ENCODE measurements at regions not wholly inside any gene's neighbourhood (a gene's known extent, or its start where the extent isn't known, plus 50 kb on each side); places are given as distances from the start of the nearest gene placed in this dataset.

DNA sequence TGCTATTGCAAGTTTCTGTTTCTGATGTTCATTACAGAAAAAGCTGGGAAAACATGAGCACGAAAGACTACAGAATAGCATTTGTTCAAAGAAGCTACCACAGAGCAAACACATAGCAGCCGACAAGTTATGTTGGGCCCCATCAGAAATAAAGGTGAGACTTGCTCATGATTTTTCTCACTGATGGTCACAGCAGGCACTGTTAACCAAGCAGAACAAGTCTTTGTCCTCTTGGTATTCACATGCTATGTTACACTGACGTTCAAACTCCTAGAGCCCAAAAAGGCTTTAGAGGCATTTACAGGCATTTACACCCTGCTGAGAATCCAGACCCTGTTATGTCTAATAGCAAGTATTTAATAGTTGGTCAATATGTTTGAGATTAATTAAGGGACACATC lies 235.0 kb upstream of the HNMT start:
- intact Hi-C loops (cut with DNase I): no loop called here
- ATAC-seq (no peak), DNase-seq (no peak)

DNA sequence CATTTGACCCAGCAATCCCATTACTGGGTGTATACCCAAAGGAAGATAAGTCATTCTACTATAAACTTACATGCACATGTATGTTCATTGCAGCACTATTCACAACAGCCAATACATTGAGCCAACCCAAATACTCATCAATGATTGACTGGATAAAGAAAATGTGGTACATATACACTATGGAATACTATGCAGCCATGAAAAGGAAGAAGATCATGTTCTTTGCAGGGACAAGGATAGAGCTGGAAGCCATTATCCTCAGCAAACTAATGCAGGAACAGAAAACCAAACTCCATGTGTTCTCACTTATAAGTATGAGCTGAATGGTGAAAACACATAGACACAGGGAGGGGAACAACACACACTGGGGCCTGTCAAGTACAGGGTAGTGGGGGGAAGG lies 226.7 kb upstream of the HNMT start:
- DNase-seq (no peak), ATAC-seq (no peak)
- intact Hi-C loops (cut with DNase I): no loop called here

DNA sequence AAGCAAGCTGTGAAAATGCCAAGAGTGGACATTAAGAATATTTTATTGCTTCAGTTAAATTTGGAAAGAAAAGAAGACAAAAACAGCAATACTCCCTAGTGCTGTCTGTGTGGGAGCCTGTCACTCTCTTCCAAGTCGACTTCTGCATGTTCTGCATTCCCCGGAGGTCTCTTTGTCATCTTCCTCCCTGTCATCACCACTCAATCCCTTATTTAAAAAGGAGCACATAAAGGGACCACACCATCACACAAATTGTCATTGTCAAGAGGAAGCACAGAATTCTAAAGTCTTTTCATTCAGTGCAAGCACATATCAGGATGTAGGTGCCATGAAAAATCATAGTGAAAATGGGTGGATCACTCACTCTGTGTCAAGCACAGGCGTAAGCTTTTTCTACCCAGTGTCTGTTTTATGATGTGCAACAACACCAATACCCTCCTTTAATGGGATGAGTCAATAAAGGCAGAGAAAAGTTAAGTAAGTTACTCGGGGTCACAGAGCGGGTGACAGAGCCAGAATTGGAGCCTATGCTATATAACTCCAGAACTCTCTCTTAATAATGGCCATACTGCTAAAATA lies 222.4 kb upstream of the HNMT start:
- intact Hi-C loops (cut with DNase I): no loop called here
- ATAC-seq (no peak), DNase-seq (no peak)

DNA sequence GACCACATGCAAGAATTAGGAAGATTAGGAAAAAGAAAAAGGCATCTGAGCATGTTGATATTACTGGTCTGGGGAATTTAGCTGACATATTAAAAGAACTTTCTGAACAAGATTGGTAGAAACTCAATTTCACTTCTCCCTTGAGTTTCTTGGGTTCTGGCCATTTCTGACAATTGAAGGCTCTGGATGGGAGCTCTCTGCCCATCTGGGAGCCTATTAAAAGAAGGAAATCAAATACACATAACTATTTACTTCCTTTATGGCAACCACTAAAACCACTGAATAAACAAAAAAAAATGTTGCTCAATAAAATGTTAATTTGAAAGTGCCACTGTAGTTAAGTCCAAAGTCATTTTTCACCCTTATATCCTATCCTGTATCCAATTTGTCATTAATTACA lies 216.8 kb upstream of the HNMT start:
- ATAC-seq (no peak), DNase-seq (no peak)
- intact Hi-C loops (cut with DNase I): no loop called here

DNA sequence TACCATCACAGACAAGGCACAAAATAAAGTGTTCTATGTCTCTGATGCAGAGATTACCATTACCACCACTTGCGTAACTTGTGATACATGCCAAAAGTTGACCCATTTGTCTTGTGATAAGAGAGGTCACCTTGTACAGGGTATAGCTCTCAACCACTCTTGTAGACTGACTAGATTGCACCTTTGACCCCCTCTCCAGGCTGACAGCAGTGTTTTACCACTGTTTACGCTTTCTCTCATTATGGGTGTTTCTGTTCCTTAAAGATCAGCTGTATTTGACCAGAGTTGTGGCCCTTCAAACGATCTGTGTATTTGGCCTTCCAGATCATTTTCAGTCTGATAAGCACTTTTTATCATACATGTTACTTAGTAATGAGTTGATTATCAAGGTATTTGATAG lies 215.7 kb upstream of the HNMT start:
- intact Hi-C loops (cut with DNase I): no loop called here
- DNase-seq (no peak), ATAC-seq (no peak)

DNA sequence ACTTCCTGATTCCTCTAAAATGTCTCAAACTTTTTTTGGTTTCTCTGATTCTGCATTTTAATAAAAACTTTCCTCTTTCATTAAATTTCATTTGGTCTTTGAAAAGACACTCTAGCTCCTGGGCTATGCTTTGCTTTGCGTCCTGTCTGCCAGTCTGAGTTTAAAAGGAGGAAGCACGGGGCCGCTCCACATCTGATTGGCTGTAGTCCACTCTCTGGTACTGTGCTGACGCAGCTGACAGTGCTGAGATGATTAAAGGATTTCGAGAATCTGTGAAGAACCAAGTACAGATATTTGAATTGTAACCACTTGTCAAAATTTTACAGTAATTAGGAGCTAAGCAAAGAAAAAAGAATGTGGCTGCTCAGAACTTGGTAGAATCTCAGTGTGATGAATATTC lies 199.6 kb upstream of the HNMT start:
- intact Hi-C loops (cut with DNase I): no loop called here
- ATAC-seq (peak in 1 of 2 donors; percentile 31), DNase-seq (no peak)

DNA sequence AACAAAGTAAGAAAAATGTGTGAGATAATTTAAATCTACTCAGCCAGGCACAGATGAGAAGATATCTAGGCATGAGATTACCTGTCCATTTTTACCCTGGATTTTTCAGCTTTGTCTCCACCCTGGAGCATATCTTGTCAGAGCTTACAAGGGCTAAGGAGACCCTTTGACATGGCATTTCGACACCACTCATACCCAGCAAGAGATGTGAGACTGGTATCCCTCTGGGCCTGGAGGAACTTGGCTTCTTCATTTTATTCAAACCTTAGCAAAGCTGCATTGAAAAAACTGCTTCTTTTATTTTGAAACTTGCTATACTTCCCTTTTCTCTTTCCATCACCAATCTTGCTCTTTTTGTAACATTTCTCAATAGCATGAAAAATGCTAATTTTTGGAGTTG lies 194.9 kb upstream of the HNMT start:
- intact Hi-C loops (cut with DNase I): no loop called here
- ATAC-seq (no peak), DNase-seq (no peak)

DNA sequence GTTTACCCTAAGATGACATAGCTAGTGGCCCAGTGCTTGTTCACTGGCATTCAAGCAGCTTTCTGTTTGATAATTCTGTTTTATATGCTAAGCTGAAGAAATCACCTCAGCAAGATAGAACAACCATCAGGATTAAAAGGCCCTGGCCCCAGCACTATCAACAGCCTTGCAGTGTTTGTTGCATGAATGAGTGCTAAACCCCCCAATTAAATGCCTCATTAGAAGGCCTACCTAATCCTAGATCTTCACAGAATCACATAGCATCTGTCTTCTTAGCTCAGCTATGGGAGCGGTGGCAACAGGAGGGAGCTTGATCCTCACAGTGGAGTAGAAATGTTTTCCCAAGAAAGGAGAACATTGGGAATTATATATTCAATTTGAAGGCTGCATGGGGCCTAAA lies 194.1 kb upstream of the HNMT start:
- DNase-seq (no peak), ATAC-seq (no peak)
- intact Hi-C loops (cut with DNase I): no loop called here

DNA sequence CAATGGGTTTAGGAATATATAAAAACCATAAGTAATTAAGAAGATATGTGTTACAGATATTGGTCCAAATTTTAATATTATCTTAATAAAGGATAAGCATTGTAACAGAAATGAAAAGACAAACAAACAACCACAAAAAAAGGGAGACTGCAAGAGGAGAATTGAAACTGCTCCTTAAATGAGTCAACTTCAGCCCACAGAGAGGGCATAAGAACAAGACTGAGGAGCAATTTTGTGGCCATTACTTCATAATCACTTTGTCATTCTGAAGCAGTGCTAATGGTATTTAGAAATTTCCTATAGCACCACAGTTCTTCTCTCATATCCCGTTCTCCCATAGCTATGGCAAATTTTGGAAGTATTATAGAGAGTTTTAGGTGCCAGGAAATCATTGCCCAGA lies 193.2 kb upstream of the HNMT start:
- intact Hi-C loops (cut with DNase I): no loop called here
- ATAC-seq: no peak

DNA sequence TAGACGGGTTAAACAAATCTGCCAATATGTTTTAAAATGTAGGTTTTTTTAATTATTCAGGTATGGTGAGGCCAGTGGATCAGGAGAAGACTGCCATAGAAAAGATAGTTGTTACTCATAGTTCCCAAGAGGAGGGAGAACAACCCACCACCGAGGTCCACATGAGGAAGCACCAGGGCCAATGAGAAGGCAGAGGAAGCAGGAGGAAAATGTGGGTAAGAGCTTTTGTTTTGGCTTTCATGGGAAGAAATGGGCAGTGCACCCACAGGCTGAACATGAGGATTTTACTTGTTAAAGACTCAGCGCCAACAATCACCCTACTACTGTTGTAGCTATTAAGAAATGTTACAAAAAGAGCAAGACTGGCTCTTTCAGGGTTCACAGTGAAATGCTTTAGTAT lies 191.8 kb upstream of the HNMT start:
- DNase-seq (no peak), ATAC-seq (no peak)
- intact Hi-C loops (cut with DNase I): no loop called here

More for the DNA sequence above, 193.2 kb upstream of the HNMT start:
- no peak for DNase-seq

DNA sequence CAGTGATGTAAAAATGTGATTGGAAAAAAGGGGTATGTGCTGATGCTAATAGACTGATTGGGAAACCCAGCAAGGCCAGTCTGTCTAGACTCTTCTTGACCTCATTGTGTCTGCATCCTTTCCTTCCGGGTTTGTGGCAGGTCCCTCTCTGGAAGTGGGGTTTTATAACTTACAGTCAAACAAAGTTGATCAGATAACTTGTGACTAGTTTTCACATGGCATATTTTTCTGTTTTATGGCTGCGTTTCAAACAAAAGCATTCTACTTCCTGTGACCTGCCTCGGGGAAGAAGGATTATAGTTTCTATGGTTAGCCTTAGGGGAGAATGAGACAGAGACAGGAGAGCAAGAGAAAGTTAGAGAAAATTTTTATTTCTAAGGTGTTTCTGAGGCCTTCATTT lies 188.7 kb upstream of the HNMT start:
- intact Hi-C loops (cut with DNase I): no loop called here
- DNase-seq: no peak
- ATAC-seq: no peak

DNA sequence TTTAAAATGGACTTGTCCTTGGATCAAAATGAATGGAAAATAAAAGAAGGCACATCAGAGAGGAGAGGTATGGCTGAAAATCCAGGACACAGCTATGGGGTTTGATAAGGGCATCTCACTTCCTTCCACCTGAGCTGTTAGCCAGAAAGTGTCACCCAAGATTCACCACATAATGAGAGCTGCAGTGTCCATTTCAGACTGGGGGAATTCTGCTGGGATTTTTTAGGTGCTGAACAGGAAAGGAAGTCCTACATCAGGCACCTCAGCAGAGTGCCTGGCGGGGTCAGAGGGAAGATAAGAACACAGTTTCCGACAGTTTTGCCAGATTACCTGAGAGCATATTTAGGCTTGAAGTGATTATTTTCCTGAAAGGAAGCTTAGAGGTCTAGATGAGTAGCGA lies 187.6 kb upstream of the HNMT start:
- ATAC-seq: no peak
- intact Hi-C loops (cut with DNase I): no loop called here
- DNase-seq: no peak

DNA sequence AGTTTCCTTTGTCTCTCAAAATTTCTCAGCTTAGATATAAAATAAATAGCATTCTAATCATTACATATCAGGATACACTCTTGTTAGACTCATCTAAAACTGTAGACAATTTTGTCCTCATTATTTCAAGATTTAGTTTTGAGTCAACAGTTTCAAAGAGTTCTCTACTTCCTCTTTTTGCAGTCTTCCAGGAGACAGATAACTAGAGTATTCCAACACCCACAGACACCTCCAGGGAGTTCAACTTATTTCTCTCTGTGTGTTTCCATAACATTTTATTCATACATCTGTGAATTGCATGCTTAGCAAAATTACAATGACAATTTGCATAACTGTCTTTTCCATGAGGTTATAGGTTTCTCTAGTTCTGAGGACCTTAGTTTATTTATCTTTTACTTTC lies 166.6 kb upstream of the HNMT start:
- no peak for ATAC-seq
- intact Hi-C loops (cut with DNase I): no loop called here
- DNase-seq: no peak

DNA sequence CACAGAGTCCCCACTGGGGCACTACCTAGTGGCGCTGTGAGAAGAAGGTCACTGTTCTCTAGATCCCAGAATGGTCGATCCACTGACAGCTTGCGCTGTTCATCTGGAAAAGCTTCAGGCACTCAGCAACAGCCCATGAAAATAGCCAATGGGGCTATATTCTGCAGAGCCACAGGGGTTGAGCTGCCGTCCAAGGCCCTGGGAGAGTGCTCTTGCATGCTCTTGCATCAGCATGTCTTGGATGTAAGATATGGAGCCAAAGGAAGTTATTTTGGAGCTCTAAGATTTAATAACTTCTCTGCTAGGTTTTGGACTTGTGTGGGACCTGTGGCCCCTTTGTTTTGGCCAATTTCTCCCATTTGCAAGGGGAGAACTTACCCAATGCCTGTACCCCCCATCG lies 164.7 kb upstream of the HNMT start:
- DNase-seq: no peak
- intact Hi-C loops (cut with DNase I): no loop called here
- ATAC-seq: peak in 1 of 2 donors; percentile 50

DNA sequence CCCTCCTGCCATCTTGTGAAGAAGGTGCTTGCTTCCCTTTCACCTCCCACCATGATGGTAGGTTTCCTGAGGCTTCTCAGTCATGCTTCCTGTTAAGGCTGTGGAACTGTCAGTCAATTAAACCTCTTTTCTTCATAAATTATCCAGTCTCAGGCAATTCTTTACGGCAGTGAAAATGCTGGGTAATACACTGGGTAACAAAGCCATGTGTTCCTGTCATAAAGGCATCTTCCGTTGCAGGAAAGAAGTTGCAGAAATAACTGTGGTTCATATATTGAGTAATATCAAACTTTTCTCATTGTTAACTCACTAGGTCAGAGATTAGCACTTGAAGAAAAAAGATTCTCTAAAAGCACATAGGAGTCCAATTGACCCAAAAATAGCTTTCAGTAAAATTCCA lies 163.9 kb upstream of the HNMT start:
- DNase-seq: no peak
- intact Hi-C loops (cut with DNase I): no loop called here
- no peak for ATAC-seq

DNA sequence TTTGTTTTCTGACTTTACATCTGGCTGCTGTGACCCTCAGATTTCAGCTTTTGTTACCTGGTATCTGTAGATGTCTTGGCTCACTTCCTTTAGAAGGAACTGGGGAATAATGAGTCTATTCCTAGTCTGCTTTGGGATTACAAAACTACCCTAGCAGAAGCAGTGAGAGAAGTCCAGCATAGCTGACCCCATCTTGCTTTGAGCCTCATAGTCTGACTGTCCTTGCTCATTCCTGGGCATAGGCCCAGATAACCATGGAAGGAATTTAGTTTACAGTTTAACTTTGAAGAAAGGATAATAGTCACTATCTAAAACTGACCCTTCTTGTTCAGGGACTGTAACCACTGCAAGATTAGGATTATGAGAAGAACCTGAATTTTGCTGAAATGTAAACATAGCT lies 163.0 kb upstream of the HNMT start:
- no peak for ATAC-seq
- intact Hi-C loops (cut with DNase I): no loop called here
- DNase-seq: no peak

DNA sequence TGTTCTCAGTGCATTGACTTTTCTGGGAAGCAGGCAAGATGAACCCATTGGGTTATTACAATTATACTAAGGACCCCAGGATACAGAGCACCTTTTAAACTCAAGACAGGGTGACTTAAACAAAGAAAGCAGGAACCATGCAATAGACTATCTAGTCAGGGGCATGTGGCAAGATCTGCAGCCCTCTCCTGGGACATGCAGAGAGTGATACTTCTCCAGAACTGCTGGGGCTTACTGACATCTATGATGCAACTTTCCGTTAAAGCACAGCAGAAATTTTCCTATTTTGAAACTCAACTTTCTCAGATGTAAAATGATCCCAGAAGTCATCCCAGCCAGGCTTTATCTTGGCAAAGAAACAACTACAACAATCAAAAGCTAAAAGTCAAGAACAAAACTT lies 162.2 kb upstream of the HNMT start:
- DNase-seq: no peak
- peak in 1 of 2 donors; percentile 57 for ATAC-seq
- intact Hi-C loops (cut with DNase I): no loop called here

DNA sequence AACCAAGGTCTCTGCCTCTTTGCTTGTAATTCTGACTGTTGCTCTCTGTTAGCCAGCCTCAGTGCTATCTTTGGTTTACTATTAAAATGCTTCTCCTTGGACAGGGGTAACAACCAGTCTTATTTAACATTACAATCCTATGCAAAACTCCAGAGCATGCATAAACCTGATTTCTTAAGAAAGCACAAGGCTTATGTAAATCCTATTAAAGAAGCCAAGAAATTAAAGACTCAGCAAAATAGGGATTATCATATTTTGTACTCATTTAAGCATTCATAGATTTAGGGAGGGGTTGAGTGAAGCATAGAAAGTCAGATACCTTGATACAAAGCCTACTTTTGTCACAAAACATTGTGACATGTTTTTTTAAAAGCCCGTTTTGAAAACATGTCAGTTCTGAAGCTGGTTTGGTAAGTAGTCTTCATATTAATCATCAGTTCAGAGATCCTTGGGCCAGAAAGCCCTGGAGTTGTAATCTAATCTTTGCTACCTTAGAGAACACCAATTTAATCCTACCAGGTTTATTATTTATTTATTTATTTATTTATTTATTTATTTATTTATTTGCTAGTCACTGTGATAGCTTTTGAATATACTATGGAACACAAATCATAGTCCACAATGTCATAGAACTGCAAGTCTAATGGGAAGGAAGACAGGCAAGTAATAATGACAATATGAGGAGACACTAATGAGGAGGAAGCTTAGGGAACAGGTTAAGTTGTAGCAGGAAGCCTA lies 158.0 kb upstream of the HNMT start:
- intact Hi-C loops (cut with DNase I): no loop called here
- ATAC-seq (no peak), DNase-seq (no peak)

DNA sequence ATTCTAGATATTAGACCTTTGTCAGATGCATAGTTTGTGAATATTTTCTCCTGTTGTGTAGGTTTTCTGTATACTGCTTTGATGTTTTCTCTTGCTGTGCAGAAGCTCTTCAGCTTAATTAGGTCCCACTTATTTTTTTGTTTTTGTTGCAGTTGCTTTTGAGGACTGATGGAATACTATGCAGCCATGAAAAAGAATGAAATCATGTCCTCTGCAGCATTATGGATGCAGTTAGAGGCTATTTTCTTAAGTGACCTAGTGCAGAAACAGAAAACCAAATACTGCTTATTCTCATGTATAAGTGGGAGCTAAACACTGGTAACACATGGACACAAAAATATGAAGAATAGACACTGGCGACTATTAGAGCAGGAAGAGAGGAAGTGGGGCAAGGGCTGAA lies 155.0 kb upstream of the HNMT start:
- ATAC-seq (no peak), DNase-seq (no peak)
- intact Hi-C loops (cut with DNase I): no loop called here

DNA sequence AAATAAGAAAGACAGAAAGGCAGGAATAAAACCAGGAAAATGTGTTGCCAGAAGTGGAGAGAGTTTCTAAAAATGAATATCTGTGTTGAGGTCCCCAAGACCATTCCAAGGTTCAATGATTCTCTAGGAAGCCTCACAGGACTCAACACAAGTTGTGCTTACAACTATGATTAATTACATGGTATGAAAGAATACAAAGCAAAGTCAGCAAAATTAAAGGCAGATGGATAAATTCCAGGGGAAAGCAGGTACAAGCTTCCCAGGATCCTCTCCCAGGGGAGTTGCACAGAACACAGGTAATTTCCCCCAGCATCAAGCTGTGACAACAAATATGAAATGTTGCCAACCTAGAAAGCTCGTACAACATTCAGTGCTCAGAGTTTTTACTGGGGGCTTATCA lies 154.4 kb upstream of the HNMT start:
- DNase-seq: no peak
- intact Hi-C loops (cut with DNase I): no loop called here
- ATAC-seq: no peak

DNA sequence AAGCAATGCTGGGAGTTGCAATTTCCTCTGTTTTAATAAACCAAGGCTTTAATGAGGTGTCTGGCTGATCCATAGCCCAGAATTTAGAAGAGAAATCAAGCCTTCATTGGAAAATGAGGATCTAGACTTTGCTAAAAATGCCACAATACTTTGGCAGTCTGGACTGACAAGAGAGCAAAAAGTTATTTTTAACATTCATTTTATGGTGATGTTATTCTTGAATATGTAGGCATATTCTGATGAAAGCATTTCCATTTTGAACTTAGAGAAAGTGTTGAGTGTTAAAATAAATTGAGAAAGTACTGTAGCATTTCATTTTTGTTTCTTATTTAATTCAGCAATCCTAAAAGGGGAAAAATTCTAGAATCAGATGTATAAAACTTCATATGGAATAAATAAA lies 151.8 kb upstream of the HNMT start:
- intact Hi-C loops (cut with DNase I): no loop called here
- ATAC-seq: no peak
- DNase-seq: no peak

DNA sequence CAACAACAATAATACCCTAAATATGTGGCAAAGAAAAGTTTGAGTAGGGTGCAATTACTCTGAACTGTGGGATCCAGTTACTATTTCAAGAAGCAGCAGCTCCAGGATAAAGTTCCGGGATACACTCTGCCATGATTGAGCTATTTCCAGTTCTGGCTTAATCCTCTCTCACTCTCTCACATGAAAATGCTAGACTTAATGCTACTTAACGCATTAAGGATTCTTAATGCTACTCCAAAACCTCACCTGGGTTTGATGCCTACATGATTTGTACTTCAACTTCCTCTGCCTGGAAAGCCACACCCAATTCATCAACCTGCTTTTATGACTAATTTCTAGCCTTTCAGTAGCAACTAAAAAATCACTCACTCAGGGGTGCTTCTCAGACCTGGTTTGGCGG lies 151.1 kb upstream of the HNMT start:
- intact Hi-C loops (cut with DNase I): no loop called here
- DNase-seq (no peak), ATAC-seq (no peak)
